Right renal cortex interstitium (tissue), 3 donors: ENCODE measurements at regions not wholly inside any gene's neighbourhood (a gene's known extent, or its start where the extent isn't known, plus 50 kb on each side); places are given as distances from the start of the nearest gene placed in this dataset.

Source experiments
- DNase-seq, 3 donors: peaks; one replicate each; pipeline ENCODE4 v3.0.0-alpha.2; 2013; ENCODE audit warnings: low read depth in 3 of 3, low spot score in 2 of 3

GRCh38 chr2:105574796-105575344 is 169.8 kb upstream of the NCK2 start:
- no peak for DNase-seq

DNA sequence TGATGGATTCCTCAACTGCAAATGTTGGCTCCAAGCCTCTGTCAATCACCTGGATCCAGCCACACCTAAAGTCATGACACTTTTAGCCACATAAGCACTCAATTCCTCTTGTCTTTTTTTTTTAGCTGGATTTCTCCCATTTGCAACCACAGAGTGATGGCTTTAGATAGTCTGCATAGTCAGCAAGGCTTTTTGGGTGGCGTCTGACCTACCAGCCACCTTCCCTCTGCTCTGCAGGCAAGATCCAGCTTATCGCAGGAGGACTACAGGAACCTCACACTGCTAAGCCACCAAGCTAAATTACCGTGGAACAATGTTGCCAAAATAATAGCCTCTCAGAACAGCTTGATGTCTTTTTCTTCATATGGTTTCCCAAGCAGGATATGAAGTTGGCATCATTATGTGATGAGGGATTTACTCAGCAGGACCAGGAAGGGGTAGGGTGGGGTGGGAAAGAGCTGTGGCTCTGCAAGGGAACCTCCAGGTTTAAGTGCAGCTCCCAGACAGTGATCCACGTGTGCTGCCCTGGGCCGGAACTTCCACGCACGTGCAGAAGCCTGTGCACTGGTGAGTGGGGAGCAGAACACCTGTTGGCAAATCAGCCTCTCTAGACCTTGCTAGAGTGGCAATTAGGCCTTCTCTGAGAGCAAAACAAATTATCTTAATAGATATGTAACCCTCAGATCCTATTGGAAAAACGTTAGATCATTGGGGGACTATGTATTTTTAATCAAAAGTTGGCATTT is 170.6 kb upstream of the NCK2 start:
- DNase-seq, result no peak

DNA sequence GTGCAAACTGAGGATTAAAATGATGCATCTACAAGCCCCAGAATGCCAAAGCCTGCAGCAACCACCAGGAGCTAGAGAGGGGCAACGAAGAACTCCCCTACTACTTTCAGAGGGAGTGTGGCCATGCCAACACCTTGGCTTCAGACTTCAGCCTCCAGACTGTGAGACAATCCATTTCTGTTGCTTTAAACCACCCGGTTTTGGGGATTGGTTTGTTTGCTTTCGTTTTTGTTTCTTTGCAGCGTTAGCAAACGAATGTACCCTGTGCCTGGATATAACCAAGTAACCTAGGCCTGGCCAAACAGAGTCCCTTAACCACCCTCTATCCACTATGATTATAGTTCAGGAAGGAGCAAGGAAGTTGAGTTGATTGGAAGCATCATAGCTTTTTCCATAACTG is 171.2 kb upstream of the NCK2 start:
- DNase-seq, result no peak

DNA sequence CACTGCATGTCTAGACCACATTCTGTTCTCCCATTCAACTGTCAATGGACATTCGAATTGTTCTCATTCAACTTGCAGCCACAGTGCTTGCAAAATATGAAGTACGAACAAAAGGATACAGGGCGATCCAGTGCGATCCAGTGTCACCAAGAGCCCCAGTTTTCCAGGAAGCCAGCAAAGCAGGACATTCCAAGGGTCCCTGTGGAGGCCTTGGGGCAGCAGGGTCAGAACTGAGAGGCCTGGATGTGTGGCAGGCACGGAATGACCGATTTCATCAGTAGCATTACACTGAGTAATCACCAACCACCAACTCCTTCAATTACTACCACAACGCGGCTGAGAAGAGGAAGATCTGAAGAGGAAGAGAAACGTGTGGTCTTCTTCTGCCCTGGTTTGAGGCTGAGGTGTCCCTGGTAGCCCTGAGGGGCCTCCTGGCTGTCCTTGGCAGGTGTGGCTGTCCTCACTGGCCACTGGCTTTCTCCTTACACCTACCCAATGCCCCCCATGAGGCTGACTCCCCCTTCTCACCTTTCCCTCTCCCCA is 172.7 kb upstream of the FHL2 start:
- DNase-seq, result no peak

DNA sequence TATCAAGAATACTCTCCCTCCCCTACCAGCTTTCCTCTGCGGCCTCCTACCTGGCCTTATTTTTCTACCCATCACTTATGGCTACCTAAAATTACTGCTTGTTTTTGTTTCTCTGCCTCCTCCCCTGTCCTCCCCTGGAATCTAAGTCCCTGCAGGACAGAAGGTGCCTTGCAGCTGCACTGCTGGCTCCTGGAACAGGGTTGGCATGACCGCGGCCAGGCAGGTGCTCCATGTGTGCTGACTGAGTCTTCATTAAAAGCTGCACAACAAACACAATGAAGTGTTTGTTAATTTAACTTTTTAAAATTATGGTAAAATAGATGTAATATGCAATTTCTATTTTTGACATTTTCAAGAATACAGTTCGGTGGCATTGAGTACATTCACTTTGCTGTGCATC is 171.9 kb upstream of the FHL2 start:
- DNase-seq, result no peak

GRCh38 chr2:105570326-105570725 is 171.5 kb upstream of the FHL2 start:
- no peak for DNase-seq

DNA sequence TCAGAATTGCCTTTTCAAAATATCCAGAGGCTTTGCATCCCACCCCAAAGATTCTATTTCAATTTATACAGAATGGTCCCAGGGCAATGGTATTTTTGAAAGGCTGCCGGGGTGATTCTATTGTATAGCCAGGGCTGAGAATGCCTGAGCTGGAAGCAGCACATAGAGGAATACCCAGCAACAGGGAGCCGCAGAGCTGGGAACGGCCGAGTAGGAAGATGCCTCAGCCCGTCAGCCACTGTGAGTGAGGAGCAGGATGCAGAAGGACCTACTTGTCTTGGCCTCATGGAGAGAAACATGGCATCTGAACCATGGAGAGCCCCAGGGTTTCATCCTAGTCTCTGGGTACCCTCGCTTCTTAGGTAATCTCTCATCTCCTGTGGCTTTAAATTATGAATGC is 170.8 kb upstream of the FHL2 start:
- no peak for DNase-seq

DNA sequence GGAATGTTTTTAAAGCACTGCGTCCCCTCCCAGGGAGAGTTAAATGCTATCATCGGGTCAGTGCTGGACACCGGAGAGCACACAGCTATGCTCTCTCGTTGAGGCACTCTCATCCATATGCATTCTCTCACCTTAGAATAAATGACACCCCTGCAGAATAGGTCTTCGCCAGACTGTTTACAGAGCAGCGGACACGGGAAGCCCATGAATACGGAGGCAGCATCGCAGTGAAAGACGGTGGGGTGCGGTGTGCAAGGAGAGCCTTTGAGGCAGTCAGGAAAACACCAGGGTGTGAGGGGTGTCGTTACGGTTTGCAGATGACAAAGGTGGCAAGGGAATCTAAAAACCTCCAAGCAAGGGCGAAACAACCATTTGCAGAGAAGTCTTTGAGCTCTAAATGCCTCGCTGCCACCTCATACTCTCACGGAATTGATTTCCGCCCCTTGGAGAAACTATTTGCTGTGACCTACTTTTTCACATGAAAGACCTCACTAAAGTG is 169.2 kb upstream of the FHL2 start:
- DNase-seq, result no peak

- DNase-seq, result no peak
Observed at GRCh38 chr2:105563000-105563719, 164.3 kb upstream of the FHL2 start.

GRCh38 chr2:105561401-105561800 is 162.6 kb upstream of the FHL2 start:
- DNase-seq, result no peak

GRCh38 chr2:105560157-105560556 is 161.3 kb upstream of the FHL2 start:
- no peak for DNase-seq

- no peak for DNase-seq
Observed at GRCh38 chr2:105557021-105557920, 158.4 kb upstream of the FHL2 start.

DNA sequence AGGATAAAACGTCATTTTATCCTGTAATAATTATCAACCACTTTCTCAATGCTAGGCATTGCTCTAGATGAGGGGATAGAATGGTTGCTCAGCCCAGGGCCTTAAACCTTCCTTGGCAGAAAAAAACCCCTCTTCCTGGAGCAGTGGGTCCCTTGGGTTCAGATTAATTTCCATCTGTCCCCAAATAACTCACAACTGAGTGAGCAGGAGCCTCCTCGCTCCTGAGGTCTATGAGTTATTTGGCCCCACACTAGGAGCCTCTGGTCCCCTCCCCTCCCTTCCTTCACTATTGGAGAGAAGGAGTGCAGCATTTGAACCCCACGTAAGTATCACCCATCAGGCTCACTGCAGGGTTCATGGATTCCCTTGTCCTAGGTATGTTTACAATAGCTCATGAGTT is 157.5 kb upstream of the FHL2 start:
- no peak for DNase-seq

DNA sequence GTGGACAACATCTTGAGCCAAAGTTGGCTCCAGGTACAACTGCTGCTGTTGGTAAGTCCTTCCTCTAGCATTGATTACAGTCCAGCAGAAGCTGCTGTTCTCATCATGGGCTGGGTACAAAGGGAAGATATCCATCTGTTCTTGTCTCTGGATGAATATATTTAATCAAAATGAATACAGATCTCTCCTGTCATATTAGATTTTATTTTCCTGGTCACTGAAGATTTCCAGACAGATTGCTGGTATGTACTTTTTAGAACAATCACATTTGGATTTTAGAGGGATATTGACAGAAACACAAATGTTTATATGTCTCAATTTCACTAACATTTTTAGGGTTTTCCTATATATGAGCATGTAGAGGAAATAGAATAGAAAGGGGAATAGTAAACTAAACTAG is 155.4 kb upstream of the FHL2 start:
- DNase-seq, result no peak

GRCh38 chr2:105553538-105554196 is 154.8 kb upstream of the FHL2 start:
- no peak for DNase-seq

DNA sequence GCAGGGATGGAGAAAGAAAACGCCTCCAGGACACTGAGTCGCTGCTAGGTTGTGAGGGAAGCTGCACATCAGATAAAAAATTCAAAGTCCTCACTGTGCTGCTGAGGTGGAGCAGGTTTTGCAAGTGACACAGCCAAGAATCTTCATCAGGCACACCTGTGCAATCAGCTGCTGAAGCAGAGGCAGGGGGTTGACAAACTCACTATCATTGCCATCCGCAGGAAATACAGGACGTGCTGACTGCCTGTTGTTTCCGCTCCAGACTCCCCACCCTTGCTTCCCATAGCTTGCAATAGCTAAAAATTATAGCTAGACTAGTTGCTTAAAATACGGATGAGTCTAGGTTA is 147.8 kb upstream of the FHL2 start:
- DNase-seq, result no peak

DNA sequence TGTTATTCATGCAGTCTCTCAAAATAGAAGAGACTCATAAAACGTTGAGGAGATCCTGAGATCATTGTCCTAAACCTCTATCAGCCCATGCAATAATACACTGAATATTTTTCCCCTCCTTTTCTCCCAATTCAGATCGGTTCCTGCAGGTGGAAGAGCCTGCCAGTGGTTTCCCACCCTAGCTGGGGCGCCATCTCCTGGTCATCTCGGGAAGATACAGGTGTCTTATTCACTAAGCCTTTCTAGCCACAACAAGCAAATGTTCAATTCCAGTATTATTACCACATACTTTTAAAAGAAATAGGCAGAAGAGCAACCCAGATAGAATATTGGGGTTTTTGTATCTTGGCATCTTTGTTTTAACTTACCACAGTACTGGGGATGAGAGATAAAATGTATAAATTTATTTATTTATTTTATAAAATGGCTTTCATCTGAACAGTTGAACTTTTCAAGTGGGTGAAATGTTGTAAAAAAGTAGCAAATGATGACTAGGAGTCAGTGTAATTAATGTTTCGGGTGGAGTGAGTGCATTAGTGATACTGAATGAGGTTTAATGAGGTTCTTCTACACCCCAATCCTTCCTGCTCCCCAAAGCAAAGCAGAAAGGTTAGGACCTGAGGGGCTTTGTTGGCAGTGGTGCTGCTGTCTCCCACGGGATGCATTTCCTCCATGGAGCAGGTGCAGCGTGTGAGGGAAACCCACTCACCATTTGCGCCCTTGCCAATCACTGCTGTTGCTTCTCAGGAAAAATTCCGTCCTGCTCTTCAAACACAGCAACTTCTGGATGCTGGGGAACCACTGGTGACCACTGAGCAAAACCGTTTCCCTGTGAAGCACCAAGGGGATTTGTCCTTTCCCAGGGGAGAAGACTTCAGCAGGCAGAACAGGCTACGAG is 147.1 kb upstream of the FHL2 start:
- DNase-seq, result peak in 2 of 3 donors; percentile 29 to 44

DNA sequence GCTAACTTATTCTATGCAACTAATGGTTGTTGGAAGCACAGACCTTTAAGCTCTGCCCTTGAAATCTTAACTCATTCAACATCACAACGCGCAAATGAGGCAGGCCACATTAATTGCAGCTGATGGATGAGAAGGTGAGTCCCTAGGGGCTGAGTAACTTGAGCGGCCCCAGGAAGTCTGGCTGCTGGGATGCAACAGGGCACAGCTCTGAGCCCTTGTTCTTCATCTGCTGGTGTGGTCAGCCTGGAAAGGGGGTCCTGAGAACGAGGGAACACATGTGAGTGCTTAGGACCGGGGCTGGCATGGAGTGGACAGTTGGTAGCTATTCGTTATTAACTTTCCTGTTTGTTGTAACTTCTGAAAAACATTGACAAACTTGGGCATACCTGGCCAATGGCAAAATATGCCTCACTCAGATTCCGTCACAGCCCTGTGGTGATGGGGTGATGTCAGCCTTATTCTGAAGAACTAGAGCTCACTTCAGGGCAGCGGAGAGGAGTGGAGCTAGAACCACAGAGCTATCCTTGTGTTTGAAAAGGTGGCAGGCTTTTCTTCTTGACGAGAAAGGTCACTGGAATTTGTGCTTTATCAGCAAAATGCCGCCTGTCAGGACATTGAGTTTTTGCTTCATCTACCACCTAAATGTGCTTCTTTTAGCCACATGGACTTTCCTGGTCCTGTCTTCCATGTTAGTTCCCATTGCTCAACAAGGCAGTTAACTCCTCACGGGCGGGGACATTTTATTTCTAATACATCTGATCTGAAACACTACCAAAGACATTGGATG is 145.9 kb upstream of the FHL2 start:
- DNase-seq, result no peak
